Neural cell (in vitro differentiated cells): ENCODE measurements at regions not wholly inside any gene's neighbourhood (a gene's known extent, or its start where the extent isn't known, plus 50 kb on each side); places are given as distances from the start of the nearest gene placed in this dataset.

Experiments used
- CTCF ChIP-seq: fragments of 450-650 bp; IDR thresholded peaks from 2 replicates; pipeline ENCODE4 v1.5.1; 2014; ENCODE audit warnings: antibody characterized with exemption, mild to moderate bottlenecking, moderate library complexity; ENCODE audit not compliant: poor library complexity, severe bottlenecking
- EP300 ChIP-seq: fragments of 450-650 bp; conservative IDR thresholded peaks from 2 replicates; pipeline ENCODE4 v1.6.1; 2014; ENCODE audit warnings: antibody characterized with exemption, mild to moderate bottlenecking, moderate library complexity; ENCODE audit not compliant: poor library complexity, severe bottlenecking
- EZH2 ChIP-seq: fragments of 200-600, 300-800 bp; shearing (Covaris generic), sonication (generic); IDR thresholded peaks from 2 replicates; pipeline ENCODE4 v1.6.1; 2014; ENCODE audit warnings: antibody characterized with exemption, low read length, borderline replicate concordance, mild to moderate bottlenecking; ENCODE audit not compliant: insufficient read depth, poor library complexity, severe bottlenecking
- MXI1 ChIP-seq: fragments of 450-650 bp; conservative IDR thresholded peaks from 2 replicates; pipeline ENCODE4 v1.6.1; 2014; ENCODE audit warnings: antibody characterized with exemption, mild to moderate bottlenecking; ENCODE audit not compliant: poor library complexity, severe bottlenecking
- POLR2AphosphoS5 ChIP-seq: IDR thresholded peaks from 2 replicates; pipeline ENCODE4 v1.6.1; 2012
- RAD21 ChIP-seq: fragments of 450-650 bp; conservative IDR thresholded peaks from 2 replicates; pipeline ENCODE4 v1.6.1; 2014; ENCODE audit warnings: antibody characterized with exemption, mild to moderate bottlenecking, moderate library complexity
- REST ChIP-seq: IDR thresholded peaks from 2 replicates; pipeline ENCODE4 v1.6.1; 2012; ENCODE audit warnings: borderline replicate concordance
- SMC3 ChIP-seq: fragments of 450-650 bp; conservative IDR thresholded peaks from 2 replicates; pipeline ENCODE4 v1.6.1; 2014; ENCODE audit warnings: antibody characterized with exemption, mild to moderate bottlenecking, moderate library complexity; ENCODE audit not compliant: poor library complexity

- TF ChIP-seq MXI1 (no peak), POLR2AphosphoS5 (no peak), CTCF (no peak), EZH2 (no peak), EP300 (no peak), REST (no peak), RAD21 (no peak), SMC3 (no peak)
Observed at GRCh38 chr3:11901286-11901875, 54.7 kb upstream of the TAMM41 start.
